Tibial artery (tissue), 4 donors: ENCODE measurements at regions not wholly inside any gene's neighbourhood (a gene's known extent, or its start where the extent isn't known, plus 50 kb on each side); places are given as distances from the start of the nearest gene placed in this dataset.

Experiments used
- DNase-seq, 2 donors: peaks; one replicate each; pipeline ENCODE4 v3.0.0-alpha.2; 2019
- H3K27ac ChIP-seq, 2 donors: fragments of 200-600 bp; sonication (generic) in 1 of 2; 1 replicate in 1 of 2; 2 replicates in 1 of 2; pipeline ENCODE4 v1.5.1; 2018 to 2019; ENCODE audit warnings: mild to moderate bottlenecking in 1 of 2
- H3K27me3 ChIP-seq, 2 donors: fragments of 200-600 bp; sonication (generic) in 1 of 2; one replicate each; pipeline versions ENCODE4 v1.5.1 to v1.6.0; 2016 to 2019
- H3K36me3 ChIP-seq, 3 donors: fragments of 200-600 bp; sonication (generic) in 2 of 3; one replicate each; pipeline ENCODE4 v1.5.1; 2016 to 2019; ENCODE audit warnings: mild to moderate bottlenecking in 2 of 3
- H3K4me1 ChIP-seq, 4 donors: fragments of 200-600 bp; sonication (generic) in 2 of 4; 1 replicate in 3 of 4; 2 replicates in 1 of 4; pipeline ENCODE4 v1.5.1; 2016 to 2019
- H3K4me3 ChIP-seq, 2 donors: fragments of 200-600 bp; sonication (generic) in 1 of 2; 1 replicate in 1 of 2; 2 replicates in 1 of 2; pipeline ENCODE4 v1.5.1; 2018 to 2019; ENCODE audit warnings: mild to moderate bottlenecking in 2 of 2
- H3K9me3 ChIP-seq, 3 donors: fragments of 200-600 bp; sonication (generic) in 1 of 3; one replicate each; pipeline ENCODE4 v1.5.1; 2016 to 2019
- intact Hi-C: fragments of 100-400 bp; cut with DNase I; formaldehyde crosslinking; loops from one replicate; pipeline ENCODE4 v1.15.0; 2023; ENCODE audit warnings: low total_unique reads
- TF ChIP-seq, protein P1 (sequence below), 2 experiments: fragments of 200-600 bp in 1 of 2; fragments of 450-650 bp in 1 of 2; IDR thresholded peaks; one replicate each; pipeline ENCODE4 v1.5.1; 2017 to 2019; ENCODE audit warnings: antibody characterized with exemption in 2 of 2, mild to moderate bottlenecking in 1 of 2, moderate library complexity in 1 of 2

DNA sequence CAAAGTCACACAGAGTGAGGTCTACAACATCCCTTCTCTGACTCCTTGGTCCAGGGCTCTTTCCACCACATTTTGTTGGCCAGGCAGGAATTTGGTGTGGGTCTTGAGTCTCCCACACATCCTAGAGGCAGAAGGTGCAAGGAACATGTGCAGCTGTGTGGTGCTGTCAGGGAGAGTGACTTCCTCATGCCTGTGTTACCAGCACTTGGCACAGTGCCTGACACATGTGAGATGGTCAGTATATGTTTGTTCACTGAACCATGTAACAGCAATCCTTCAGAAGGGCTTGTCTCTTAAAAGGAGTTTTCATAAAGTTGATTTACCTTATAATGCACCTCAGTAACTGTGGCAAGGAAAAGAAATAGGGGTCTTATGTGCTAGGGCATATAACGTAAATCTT is 168.5 kb downstream of the CDC5L start:
- Histone ChIP-seq H3K27ac (no peak overlapping the region), H3K27me3 (peaks cover 0 to 18% of the 10 kb centered on the region in 2 donors), H3K4me1 (peaks cover 0 to 24% (median 16%) of the 10 kb centered on the region in 4 donors), H3K9me3 (no peaks in the 10 kb centered on the region), H3K4me3 (no peak overlapping the region), H3K36me3 (no peaks in the 10 kb centered on the region)
- DNase-seq: peak; percentile 65 to 67
- intact Hi-C loops: no loop called here
- TF ChIP-seq, protein P1, sequence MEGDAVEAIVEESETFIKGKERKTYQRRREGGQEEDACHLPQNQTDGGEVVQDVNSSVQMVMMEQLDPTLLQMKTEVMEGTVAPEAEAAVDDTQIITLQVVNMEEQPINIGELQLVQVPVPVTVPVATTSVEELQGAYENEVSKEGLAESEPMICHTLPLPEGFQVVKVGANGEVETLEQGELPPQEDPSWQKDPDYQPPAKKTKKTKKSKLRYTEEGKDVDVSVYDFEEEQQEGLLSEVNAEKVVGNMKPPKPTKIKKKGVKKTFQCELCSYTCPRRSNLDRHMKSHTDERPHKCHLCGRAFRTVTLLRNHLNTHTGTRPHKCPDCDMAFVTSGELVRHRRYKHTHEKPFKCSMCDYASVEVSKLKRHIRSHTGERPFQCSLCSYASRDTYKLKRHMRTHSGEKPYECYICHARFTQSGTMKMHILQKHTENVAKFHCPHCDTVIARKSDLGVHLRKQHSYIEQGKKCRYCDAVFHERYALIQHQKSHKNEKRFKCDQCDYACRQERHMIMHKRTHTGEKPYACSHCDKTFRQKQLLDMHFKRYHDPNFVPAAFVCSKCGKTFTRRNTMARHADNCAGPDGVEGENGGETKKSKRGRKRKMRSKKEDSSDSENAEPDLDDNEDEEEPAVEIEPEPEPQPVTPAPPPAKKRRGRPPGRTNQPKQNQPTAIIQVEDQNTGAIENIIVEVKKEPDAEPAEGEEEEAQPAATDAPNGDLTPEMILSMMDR (IDR thresholded peaks at IDR 0.05): no peak

DNA sequence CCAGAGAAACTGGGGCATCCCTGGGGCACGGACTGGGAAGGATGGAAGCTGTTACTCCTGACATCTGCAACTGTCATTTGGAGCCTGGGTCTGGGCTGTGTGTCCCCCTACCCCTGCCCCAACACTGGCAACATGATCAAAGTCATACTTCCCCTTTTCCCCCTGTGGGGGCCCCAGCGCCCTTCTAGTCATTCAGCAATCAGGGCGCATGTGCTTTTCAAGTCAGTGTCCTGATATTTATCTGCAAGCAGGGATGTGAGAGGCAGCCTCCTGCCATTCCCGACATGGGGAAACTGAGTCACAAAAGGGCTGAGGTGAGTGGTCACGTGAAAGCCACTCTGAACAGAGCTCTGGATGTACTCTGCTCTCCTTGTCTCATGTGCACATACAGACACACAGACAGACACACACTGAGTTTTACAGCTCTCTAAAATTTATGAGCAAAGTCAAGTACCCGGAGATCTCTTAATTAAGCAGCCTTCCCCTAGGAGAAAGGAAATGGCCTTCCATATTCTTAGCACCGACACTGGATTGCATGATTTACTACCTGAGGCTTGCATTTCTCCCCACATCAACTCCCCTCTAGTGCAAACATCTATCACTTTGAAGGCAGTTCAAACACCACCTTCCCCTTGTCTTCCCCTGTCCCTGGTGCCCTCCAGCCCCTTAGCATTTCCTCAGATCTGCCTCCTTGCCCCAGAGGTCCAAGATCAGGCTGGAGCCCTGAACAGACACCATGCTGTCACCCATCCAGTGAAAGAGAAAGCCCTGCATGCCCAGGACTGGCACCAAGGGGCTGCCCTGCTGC is 170.7 kb downstream of the CDC5L start:
- TF ChIP-seq, protein P1 (IDR thresholded peaks at IDR 0.05): no peak
- H3K9me3 ChIP-seq: no peaks in the 10 kb centered on the region
- intact Hi-C loops: no loop called here
- H3K4me1 ChIP-seq: peaks cover 0 to 32% (median 22%) of the 10 kb centered on the region in 4 donors
- H3K27me3 ChIP-seq: peaks cover 0 to 21% of the 10 kb centered on the region in 2 donors
- H3K4me3 ChIP-seq: no peak overlapping the region
- no peaks in the 10 kb centered on the region for H3K36me3 ChIP-seq
- peak in 1 of 2 donors; percentile 42 for DNase-seq
- H3K27ac ChIP-seq: no peak overlapping the region

DNA sequence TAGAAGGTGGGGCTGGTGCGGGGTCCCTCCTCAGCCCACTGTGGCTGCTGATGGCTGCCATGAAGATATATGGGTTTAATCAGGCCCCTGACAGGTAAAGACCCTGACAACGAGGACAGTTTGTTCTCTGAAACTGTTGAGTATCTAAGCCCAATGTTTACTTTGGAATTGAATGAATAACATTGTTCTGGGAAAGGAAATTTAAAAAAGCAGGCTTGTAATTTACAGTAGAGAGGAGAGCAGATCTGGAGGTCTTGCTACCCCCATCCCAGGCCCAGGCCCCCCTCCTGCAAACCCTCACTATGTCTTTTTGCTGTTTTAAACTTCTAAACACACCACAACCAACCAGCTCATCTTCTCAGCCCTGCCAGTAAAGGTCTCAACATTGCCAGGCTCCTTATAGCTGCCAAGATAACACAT is 171.3 kb downstream of the CDC5L start:
- intact Hi-C loops: no loop called here
- Histone ChIP-seq H3K27me3 (peaks cover 0 to 19% of the 10 kb centered on the region in 2 donors), H3K9me3 (no peaks in the 10 kb centered on the region), H3K4me1 (peaks cover 0 to 32% (median 22%) of the 10 kb centered on the region in 4 donors), H3K27ac (no peak overlapping the region), H3K36me3 (no peaks in the 10 kb centered on the region), H3K4me3 (no peak overlapping the region)
- peak in 1 of 2 donors; percentile 6 for DNase-seq
- TF ChIP-seq, protein P1 (IDR thresholded peaks at IDR 0.05): no peak

DNA sequence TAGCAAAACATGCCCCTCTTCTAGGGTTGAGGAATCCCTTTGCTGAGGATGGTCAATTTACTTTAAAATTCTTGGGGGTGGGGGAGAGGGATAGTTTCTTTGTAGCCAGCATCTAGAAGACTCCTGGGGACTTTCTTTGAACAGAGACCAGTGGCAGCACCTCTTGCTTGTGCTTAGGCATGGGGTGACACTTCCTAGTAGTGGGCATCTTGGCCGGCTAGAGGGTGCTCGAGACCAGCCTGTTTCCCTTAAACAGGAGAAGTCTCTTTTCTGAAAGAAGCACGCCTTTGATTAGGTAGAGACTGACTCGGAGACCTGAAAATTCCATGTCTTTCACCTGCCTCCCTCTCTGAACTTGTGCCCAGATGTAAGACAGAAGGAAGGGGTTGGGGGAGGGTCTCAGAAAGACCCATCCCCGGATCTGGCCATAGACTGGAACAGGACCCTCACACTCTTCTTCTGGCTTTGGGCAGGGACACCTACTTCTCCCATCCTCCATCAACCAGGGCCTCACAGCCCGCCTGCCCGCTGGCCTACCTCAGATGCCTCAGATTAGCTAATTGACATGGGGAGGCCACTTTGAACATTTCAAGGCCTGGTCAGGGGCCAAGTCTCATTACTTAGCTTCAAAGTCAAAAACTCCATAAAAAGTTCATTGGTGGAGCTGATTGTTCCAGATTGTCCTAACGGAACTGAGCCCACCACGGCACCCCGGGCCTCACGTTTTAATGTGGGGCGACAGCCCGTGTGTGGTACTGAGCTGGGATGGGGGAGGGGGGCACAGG is 172.2 kb downstream of the CDC5L start:
- Histone ChIP-seq H3K9me3 (no peaks in the 10 kb centered on the region), H3K4me3 (no peak overlapping the region), H3K36me3 (no peaks in the 10 kb centered on the region), H3K27me3 (peaks cover 0 to 19% of the 10 kb centered on the region in 2 donors), H3K27ac (no peak overlapping the region), H3K4me1 (peaks cover 0 to 32% (median 22%) of the 10 kb centered on the region in 4 donors)
- intact Hi-C loops: no loop called here
- peak in 1 of 2 donors; percentile 32 for DNase-seq
- TF ChIP-seq, protein P1 (IDR thresholded peaks at IDR 0.05): no peak

DNA sequence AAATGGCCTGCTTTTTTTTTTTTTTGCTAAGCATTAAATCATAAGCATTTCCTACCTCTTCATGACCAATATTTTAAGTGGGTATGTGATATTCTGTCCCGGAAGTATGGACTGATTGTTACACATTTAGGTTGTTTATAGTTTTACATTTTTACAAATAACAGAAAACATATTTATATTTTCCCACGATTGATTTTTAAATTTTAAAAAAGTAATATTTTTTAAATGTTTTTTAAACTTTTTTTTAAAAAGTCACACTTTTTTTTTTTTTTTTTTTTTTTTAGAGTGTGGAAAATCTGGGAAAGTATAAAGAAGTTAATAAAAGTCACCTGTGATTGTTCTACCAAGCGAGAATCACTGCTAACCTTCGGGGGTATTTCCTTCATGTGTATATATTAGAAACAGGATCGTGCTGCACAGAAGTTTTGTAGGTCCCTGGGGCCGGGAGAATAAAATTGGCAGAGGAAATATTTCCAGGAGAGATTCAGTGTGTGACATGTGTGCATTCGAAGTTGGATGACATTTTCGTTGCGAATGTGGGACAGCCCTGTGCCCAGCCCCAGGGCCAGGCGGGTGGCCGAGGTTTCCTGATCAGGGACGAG is 173.1 kb downstream of the CDC5L start:
- H3K36me3 ChIP-seq: no peaks in the 10 kb centered on the region
- no peak overlapping the region for H3K27ac ChIP-seq
- H3K9me3 ChIP-seq: no peaks in the 10 kb centered on the region
- H3K27me3 ChIP-seq: peaks cover 0 to 19% of the 10 kb centered on the region in 2 donors
- DNase-seq: no peak
- H3K4me3 ChIP-seq: no peak overlapping the region
- peaks cover 0 to 26% (median 21%) of the 10 kb centered on the region in 4 donors for H3K4me1 ChIP-seq
- intact Hi-C loops: no loop called here
- TF ChIP-seq, protein P1 (IDR thresholded peaks at IDR 0.05): no peak
